MM.1S (cell line): ENCODE measurements at regions not wholly inside any gene's neighbourhood (a gene's known extent, or its start where the extent isn't known, plus 50 kb on each side); places are given as distances from the start of the nearest gene placed in this dataset.

ENCODE experiments used
- EZH2 ChIP-seq: fragments of 300-600 bp; sonication (generic); optimal IDR thresholded peaks from 2 replicates; pipeline ENCODE3; 2017; ENCODE audit warnings: low read depth, mild to moderate bottlenecking, antibody characterized with exemption, low read length, mixed read lengths
- EZH2phosphoT487 ChIP-seq: fragments of 300-600 bp; sonication (generic); IDR thresholded peaks from 2 replicates; pipeline ENCODE4 v1.6.1; 2018; ENCODE audit warnings: antibody characterized with exemption, low read length
- TF ChIP-seq, protein P1 (sequence below): fragments of 300-600 bp; sonication (generic); IDR thresholded peaks from 2 replicates; pipeline ENCODE4 v1.5.1; 2016; ENCODE audit warnings: antibody characterized with exemption, low read length, mixed read lengths

DNA sequence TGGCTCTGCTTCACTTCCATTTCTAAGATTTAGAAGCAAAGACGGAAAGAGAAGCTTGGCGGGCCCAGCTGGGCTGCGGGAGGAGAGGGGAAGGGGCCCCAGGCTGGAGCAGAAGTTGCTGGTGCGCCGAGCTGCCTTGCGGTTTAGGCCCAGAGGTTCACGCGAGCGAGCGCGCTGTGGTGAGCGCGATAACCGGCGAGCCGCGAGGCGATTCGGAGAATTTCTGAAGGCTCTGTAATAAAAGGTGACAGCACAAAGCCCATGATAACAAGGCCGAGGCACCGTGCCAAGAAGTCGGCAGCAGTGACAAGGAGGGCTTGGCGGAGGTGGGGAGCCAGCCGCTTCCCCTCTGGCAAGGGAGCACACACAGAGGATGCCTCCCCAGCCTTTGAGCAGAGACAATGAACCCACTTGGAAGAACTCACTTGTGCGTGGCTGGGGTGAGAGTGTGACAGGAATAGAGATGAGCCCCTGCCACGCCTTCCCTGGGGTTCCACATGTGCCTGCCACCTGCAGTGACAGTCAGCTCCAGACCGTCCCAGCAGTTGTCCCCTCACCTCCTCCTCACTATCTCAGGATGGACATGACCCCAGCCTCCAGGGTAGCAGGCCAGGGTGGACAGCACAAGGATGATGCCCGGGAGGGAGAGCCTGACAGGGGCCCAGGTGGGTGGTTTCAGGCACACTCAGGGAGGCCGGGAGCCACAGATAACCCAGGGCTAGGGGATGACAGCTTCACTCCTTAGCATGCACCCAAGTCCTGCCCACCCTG lies 315.2 kb downstream of the UACA start:
- TF ChIP-seq, protein P1, sequence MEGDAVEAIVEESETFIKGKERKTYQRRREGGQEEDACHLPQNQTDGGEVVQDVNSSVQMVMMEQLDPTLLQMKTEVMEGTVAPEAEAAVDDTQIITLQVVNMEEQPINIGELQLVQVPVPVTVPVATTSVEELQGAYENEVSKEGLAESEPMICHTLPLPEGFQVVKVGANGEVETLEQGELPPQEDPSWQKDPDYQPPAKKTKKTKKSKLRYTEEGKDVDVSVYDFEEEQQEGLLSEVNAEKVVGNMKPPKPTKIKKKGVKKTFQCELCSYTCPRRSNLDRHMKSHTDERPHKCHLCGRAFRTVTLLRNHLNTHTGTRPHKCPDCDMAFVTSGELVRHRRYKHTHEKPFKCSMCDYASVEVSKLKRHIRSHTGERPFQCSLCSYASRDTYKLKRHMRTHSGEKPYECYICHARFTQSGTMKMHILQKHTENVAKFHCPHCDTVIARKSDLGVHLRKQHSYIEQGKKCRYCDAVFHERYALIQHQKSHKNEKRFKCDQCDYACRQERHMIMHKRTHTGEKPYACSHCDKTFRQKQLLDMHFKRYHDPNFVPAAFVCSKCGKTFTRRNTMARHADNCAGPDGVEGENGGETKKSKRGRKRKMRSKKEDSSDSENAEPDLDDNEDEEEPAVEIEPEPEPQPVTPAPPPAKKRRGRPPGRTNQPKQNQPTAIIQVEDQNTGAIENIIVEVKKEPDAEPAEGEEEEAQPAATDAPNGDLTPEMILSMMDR = no peak
- TF ChIP-seq EZH2 (no peak), EZH2phosphoT487 (no peak)
